T-helper 9 cell (primary cell): ENCODE measurements at regions not wholly inside any gene's neighbourhood (a gene's known extent, or its start where the extent isn't known, plus 50 kb on each side); places are given as distances from the start of the nearest gene placed in this dataset.

Source experiments
- DNase-seq: peaks from one replicate; pipeline ENCODE4 v3.0.0-alpha.2; 2020

GRCh38 chr12:75720812-75721641 is 209.6 kb upstream of the KRR1 start:
- DNase-seq, result no peak

GRCh38 chr12:75717902-75718301 is 206.5 kb upstream of the KRR1 start:
- no peak for DNase-seq

- DNase-seq, result no peak
Observed at GRCh38 chr12:75716291-75717025, 205.0 kb upstream of the KRR1 start.

- no peak for DNase-seq
Observed at GRCh38 chr12:75715682-75716081, 204.3 kb upstream of the KRR1 start.

GRCh38 chr12:75715323-75715644 is 203.9 kb upstream of the KRR1 start:
- no peak for DNase-seq

- no peak for DNase-seq
Observed at GRCh38 chr12:75714462-75715322, 203.3 kb upstream of the KRR1 start.

GRCh38 chr12:75713434-75713833 is 202.0 kb upstream of the KRR1 start:
- DNase-seq, result no peak

- no peak for DNase-seq
Observed at GRCh38 chr12:75712223-75712622, 200.8 kb upstream of the KRR1 start.

GRCh38 chr12:75711271-75711670 is 199.9 kb upstream of the KRR1 start:
- DNase-seq, result no peak

- DNase-seq, result no peak
Observed at GRCh38 chr12:75710361-75711069, 199.1 kb upstream of the KRR1 start.

GRCh38 chr12:75709503-75709902 is 198.1 kb upstream of the KRR1 start:
- DNase-seq, result no peak

GRCh38 chr12:75708802-75709201 is 197.4 kb upstream of the KRR1 start:
- DNase-seq, result no peak

- no peak for DNase-seq
Observed at GRCh38 chr12:75707983-75708382, 196.6 kb upstream of the KRR1 start.

- DNase-seq, result no peak
Observed at GRCh38 chr12:75706786-75707605, 195.6 kb upstream of the KRR1 start.

- DNase-seq, result no peak
Observed at GRCh38 chr12:75705749-75706711, 194.6 kb upstream of the KRR1 start.

GRCh38 chr12:75704664-75705063 is 193.3 kb upstream of the KRR1 start:
- no peak for DNase-seq

GRCh38 chr12:75704208-75704607 is 192.8 kb upstream of the KRR1 start:
- DNase-seq, result no peak

- no peak for DNase-seq
Observed at GRCh38 chr12:75703131-75703530, 191.7 kb upstream of the KRR1 start.

GRCh38 chr12:75702477-75703093 is 191.2 kb upstream of the KRR1 start:
- DNase-seq, result no peak

- no peak for DNase-seq
Observed at GRCh38 chr12:75701859-75702258, 190.4 kb upstream of the KRR1 start.
